Endothelial cell (in vitro differentiated cells): ENCODE measurements at regions not wholly inside any gene's neighbourhood (a gene's known extent, or its start where the extent isn't known, plus 50 kb on each side); places are given as distances from the start of the nearest gene placed in this dataset.
"Not testable (repeated sequence)": the region's sequence is repeated elsewhere in the genome, so short reads cannot be mapped to it uniquely, and the experiment has no call there.

ENCODE experiments used
- DNase-seq: peaks from one replicate; pipeline ENCODE4 v3.0.0; 2021; ENCODE audit warnings: low spot score
- H3K27ac Mint-ChIP-seq: one replicate; pipeline ENCODE4 v1.8.0; 2021; ENCODE audit warnings: mixed read lengths, inconsistent platforms; ENCODE audit not compliant: unreplicated experiment
- H3K27me3 Mint-ChIP-seq: one replicate; pipeline ENCODE4 v1.8.0; 2021; ENCODE audit warnings: mild to moderate bottlenecking, moderate library complexity, mixed read lengths, inconsistent platforms; ENCODE audit not compliant: unreplicated experiment
- H3K36me3 Mint-ChIP-seq: one replicate; pipeline ENCODE4 v1.8.0; 2021; ENCODE audit warnings: mild to moderate bottlenecking, low read depth, mixed read lengths, inconsistent platforms; ENCODE audit not compliant: unreplicated experiment
- H3K4me1 Mint-ChIP-seq: one replicate; pipeline ENCODE4 v1.8.0; 2021; ENCODE audit warnings: mild to moderate bottlenecking, mixed read lengths, inconsistent platforms; ENCODE audit not compliant: unreplicated experiment
- H3K4me3 Mint-ChIP-seq: one replicate; pipeline ENCODE4 v1.8.0; 2021; ENCODE audit warnings: mild to moderate bottlenecking, mixed read lengths, inconsistent platforms; ENCODE audit not compliant: unreplicated experiment
- H3K9me3 Mint-ChIP-seq: one replicate; pipeline ENCODE4 v1.8.0; 2021; ENCODE audit warnings: mixed read lengths, inconsistent platforms; ENCODE audit not compliant: unreplicated experiment
- CTCF ChIP-seq: fragments of 200-600 bp; sonication (generic); IDR thresholded peaks from one replicate; pipeline ENCODE4 v1.5.0; 2021; ENCODE audit warnings: antibody characterized with exemption; ENCODE audit not compliant: unreplicated experiment

- no peak overlapping the region for H3K27ac Mint-ChIP-seq
- TF ChIP-seq CTCF, result no peak
- H3K4me3 Mint-ChIP-seq, result no peak overlapping the region
- no peaks in the 10 kb centered on the region for H3K4me1 Mint-ChIP-seq
- DNase-seq, result no peak
- no peaks in the 10 kb centered on the region for H3K9me3 Mint-ChIP-seq
- peaks cover 4% of the 10 kb centered on the region for H3K36me3 Mint-ChIP-seq
- H3K27me3 Mint-ChIP-seq, result no peaks in the 10 kb centered on the region
These were observed 131.8 kb downstream of the APIP start for GRCh38 chr11:34784318-34784841.

DNA sequence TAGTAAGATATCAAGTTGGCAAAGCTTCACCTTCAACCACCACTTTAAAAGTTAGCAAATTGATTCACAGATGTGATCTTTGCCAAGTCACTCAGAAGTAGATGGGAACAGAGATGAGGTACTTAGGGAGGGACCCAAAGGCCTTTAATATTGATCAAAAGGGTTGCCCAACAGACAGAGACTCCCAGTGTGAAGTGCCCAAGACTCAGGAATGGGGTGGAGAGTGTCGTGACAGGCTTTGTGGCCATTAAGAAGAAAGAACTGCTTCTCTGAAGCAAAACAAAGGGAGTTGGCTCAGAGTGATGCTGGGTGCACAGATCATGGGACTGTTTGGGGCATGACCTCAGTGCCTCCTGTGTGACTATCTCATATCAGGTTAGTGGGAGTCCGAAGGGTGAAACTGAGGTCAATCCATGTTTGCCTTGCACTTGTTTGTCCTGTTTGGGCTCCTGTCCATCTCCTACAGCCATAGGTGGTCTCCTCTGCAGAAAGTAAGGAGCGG is 132.3 kb downstream of the APIP start:
- TF ChIP-seq CTCF, result no peak
- Mint-ChIP-seq H3K27ac (no peak overlapping the region), H3K36me3 (no peaks in the 10 kb centered on the region), H3K4me1 (no peaks in the 10 kb centered on the region), H3K27me3 (no peaks in the 10 kb centered on the region), H3K4me3 (no peak overlapping the region), H3K9me3 (no peaks in the 10 kb centered on the region)
- DNase-seq, result no peak

GRCh38 chr11:34781826-34782225 is 134.4 kb downstream of the APIP start:
- H3K27me3 Mint-ChIP-seq, H3K4me3 Mint-ChIP-seq, H3K27ac Mint-ChIP-seq, H3K4me1 Mint-ChIP-seq, DNase-seq, H3K9me3 Mint-ChIP-seq, H3K36me3 Mint-ChIP-seq: not testable (repeated sequence)

GRCh38 chr11:34775417-34775888 is 140.7 kb downstream of the APIP start:
- DNase-seq, result no peak
- H3K4me3 Mint-ChIP-seq, result no peak overlapping the region
- H3K27ac Mint-ChIP-seq, result no peak overlapping the region
- no peak for TF ChIP-seq CTCF
- H3K36me3 Mint-ChIP-seq, result no peaks in the 10 kb centered on the region
- H3K27me3 Mint-ChIP-seq, result no peaks in the 10 kb centered on the region
- no peaks in the 10 kb centered on the region for H3K4me1 Mint-ChIP-seq
- H3K9me3 Mint-ChIP-seq, result no peaks in the 10 kb centered on the region

- H3K4me1 Mint-ChIP-seq, result no peaks in the 10 kb centered on the region
- DNase-seq, result no peak
- H3K36me3 Mint-ChIP-seq, result no peaks in the 10 kb centered on the region
- H3K4me3 Mint-ChIP-seq, result no peak overlapping the region
- H3K27ac Mint-ChIP-seq, result no peak overlapping the region
- no peaks in the 10 kb centered on the region for H3K9me3 Mint-ChIP-seq
- no peaks in the 10 kb centered on the region for H3K27me3 Mint-ChIP-seq
- TF ChIP-seq CTCF, result no peak
These were observed 141.6 kb downstream of the APIP start for GRCh38 chr11:34774604-34775003.
